Trophoblast cell (in vitro differentiated cells and primary cell): ENCODE measurements at regions not wholly inside any gene's neighbourhood (a gene's known extent, or its start where the extent isn't known, plus 50 kb on each side); places are given as distances from the start of the nearest gene placed in this dataset.

Experiments used
- DNase-seq, 2 donors: peaks; one replicate each; pipeline ENCODE4 v3.0.0-alpha.2; 2016
- H2AFZ ChIP-seq: 2 replicates; pipeline ENCODE4 v1.6.1; 2013; ENCODE audit warnings: low read length, moderate library complexity, mild to moderate bottlenecking; ENCODE audit not compliant: insufficient read depth, poor library complexity
- H2AK5ac ChIP-seq: 2 replicates; pipeline ENCODE4 v1.6.1; 2013; ENCODE audit warnings: mild to moderate bottlenecking, low read length
- H2BK120ac ChIP-seq: 2 replicates; pipeline ENCODE4 v1.6.1; 2013; ENCODE audit warnings: low read length, mild to moderate bottlenecking, moderate library complexity; ENCODE audit not compliant: insufficient read depth, poor library complexity
- H2BK12ac ChIP-seq: 2 replicates; pipeline ENCODE4 v1.6.1; 2013; ENCODE audit warnings: mild to moderate bottlenecking, low read length, moderate library complexity
- H2BK5ac ChIP-seq: 2 replicates; pipeline ENCODE4 v1.6.1; 2013; ENCODE audit warnings: low read length, low read depth, moderate library complexity, mild to moderate bottlenecking; ENCODE audit not compliant: poor library complexity
- H3K14ac ChIP-seq: 2 replicates; pipeline ENCODE4 v1.6.1; 2013; ENCODE audit warnings: mild to moderate bottlenecking, low read length
- H3K18ac ChIP-seq: 2 replicates; pipeline ENCODE4 v1.6.1; 2013; ENCODE audit warnings: mild to moderate bottlenecking, low read length
- H3K23ac ChIP-seq: 2 replicates; pipeline ENCODE4 v1.6.1; 2013; ENCODE audit warnings: low read length
- H3K27ac ChIP-seq: 2 replicates; pipeline ENCODE4 v1.5.1; 2013; ENCODE audit warnings: low read depth, mild to moderate bottlenecking, inconsistent platforms, low read length, moderate library complexity
- H3K27me3 ChIP-seq: 2 replicates; pipeline ENCODE4 v1.6.1; 2013; ENCODE audit warnings: inconsistent platforms, mild to moderate bottlenecking, low read length, moderate library complexity; ENCODE audit not compliant: insufficient read depth
- H3K36me3 ChIP-seq, 2 experiments: 1 replicate in 1 of 2; 2 replicates in 1 of 2; pipeline ENCODE4 v1.6.1; 2013; ENCODE audit warnings: low read length in 2 of 2, mild to moderate bottlenecking in 2 of 2, moderate library complexity in 1 of 2; ENCODE audit not compliant: insufficient read depth in 2 of 2, control insufficient read depth in 1 of 2
- H3K4ac ChIP-seq: 2 replicates; pipeline ENCODE4 v1.6.1; 2013; ENCODE audit warnings: low read depth, mild to moderate bottlenecking, low read length, moderate library complexity
- H3K4me1 ChIP-seq, 2 experiments: 1 replicate in 1 of 2; 2 replicates in 1 of 2; pipeline ENCODE4 v1.6.1; 2013; ENCODE audit warnings: low read length in 2 of 2, mild to moderate bottlenecking in 2 of 2, moderate library complexity in 1 of 2; ENCODE audit not compliant: insufficient read depth in 2 of 2, control insufficient read depth in 1 of 2
- H3K4me2 ChIP-seq: 2 replicates; pipeline ENCODE4 v1.6.1; 2013; ENCODE audit warnings: inconsistent platforms, mild to moderate bottlenecking, low read length, moderate library complexity
- H3K4me3 ChIP-seq: 2 replicates; pipeline ENCODE4 v1.5.1; 2013; ENCODE audit warnings: mild to moderate bottlenecking, low read depth, low read length, inconsistent platforms
- H3K79me1 ChIP-seq: one replicate; pipeline ENCODE4 v1.6.1; 2013; ENCODE audit warnings: low read length
- H3K79me2 ChIP-seq: 2 replicates; pipeline ENCODE4 v1.6.1; 2013; ENCODE audit warnings: low read length, mild to moderate bottlenecking; ENCODE audit not compliant: control insufficient read depth, insufficient read depth, poor library complexity
- H3K9ac ChIP-seq: 2 replicates; pipeline ENCODE4 v1.6.1; 2013; ENCODE audit warnings: mild to moderate bottlenecking, low read length
- H3K9me3 ChIP-seq: 2 replicates; pipeline ENCODE4 v1.6.1; 2013; ENCODE audit warnings: low read depth, mild to moderate bottlenecking, control low read depth, inconsistent platforms, low read length; ENCODE audit not compliant: insufficient read depth
- H4K12ac ChIP-seq: 2 replicates; pipeline ENCODE4 v1.6.1; 2013; ENCODE audit warnings: low read depth, mild to moderate bottlenecking, low read length, moderate library complexity
- H4K8ac ChIP-seq: 2 replicates; pipeline ENCODE4 v1.6.1; 2013; ENCODE audit warnings: low read depth, mild to moderate bottlenecking, low read length, moderate library complexity
- H4K91ac ChIP-seq: one replicate; pipeline ENCODE4 v1.6.1; 2013; ENCODE audit warnings: low read depth, mild to moderate bottlenecking, low read length, moderate library complexity
- WGBS: extraction: QIAGEN DNeasy Blood & Tissue Kit; methylation state at CpG from one replicate; pipeline ENCODE4 v1.1.7; 2013; ENCODE audit warnings: missing lambda C conversion rate; ENCODE audit not compliant: insufficient read length, insufficient coverage; ENCODE audit errors: extremely low coverage; 5-methylcytosine and 5-hydroxymethylcytosine counted together

- no peaks in the 10 kb centered on the region for H3K36me3 ChIP-seq
- no peaks in the 10 kb centered on the region for H3K9me3 ChIP-seq
- H4K8ac ChIP-seq, result no peak overlapping the region
- no peak for DNase-seq
- H2BK5ac ChIP-seq, result no peak overlapping the region
- no peak overlapping the region for H2AK5ac ChIP-seq
- H3K27ac ChIP-seq, result no peak overlapping the region
- H3K4me2 ChIP-seq, result no peak overlapping the region
- no peaks in the 10 kb centered on the region for H3K79me2 ChIP-seq
- H3K79me1 ChIP-seq, result no peaks in the 10 kb centered on the region
- no CpG with 5 or more reads among the region's 3 CpGs for WGBS
- H2BK12ac ChIP-seq, result no peak overlapping the region
- H3K4me3 ChIP-seq, result no peak overlapping the region
- no peak overlapping the region for H3K18ac ChIP-seq
- no peak overlapping the region for H2AFZ ChIP-seq
- no peak overlapping the region for H3K4ac ChIP-seq
- H2BK120ac ChIP-seq, result no peak overlapping the region
- H3K23ac ChIP-seq, result no peak overlapping the region
- no peak overlapping the region for H3K14ac ChIP-seq
- no peaks in the 10 kb centered on the region for H3K27me3 ChIP-seq
- H3K4me1 ChIP-seq, result no peaks in the 10 kb centered on the region
- no peak overlapping the region for H4K91ac ChIP-seq
- no peak overlapping the region for H4K12ac ChIP-seq
- no peak overlapping the region for H3K9ac ChIP-seq
Measured at GRCh38 chr5:174197929-174198328, 152.4 kb downstream of the NSG2 start.

GRCh38 chr5:174198541-174198940, 153.0 kb downstream of the NSG2 start:
- H3K36me3 ChIP-seq, result no peaks in the 10 kb centered on the region
- no peak overlapping the region for H2AK5ac ChIP-seq
- H4K91ac ChIP-seq, result no peak overlapping the region
- no peak overlapping the region for H3K4me2 ChIP-seq
- no peak overlapping the region for H3K4ac ChIP-seq
- H3K4me1 ChIP-seq, result no peaks in the 10 kb centered on the region
- WGBS, result no CpG with 5 or more reads among the region's 8 CpGs
- H2AFZ ChIP-seq, result no peak overlapping the region
- H3K79me1 ChIP-seq, result no peaks in the 10 kb centered on the region
- no peak overlapping the region for H2BK12ac ChIP-seq
- H3K23ac ChIP-seq, result no peak overlapping the region
- H4K12ac ChIP-seq, result no peak overlapping the region
- no peak overlapping the region for H3K9ac ChIP-seq
- H3K4me3 ChIP-seq, result no peak overlapping the region
- H3K9me3 ChIP-seq, result no peaks in the 10 kb centered on the region
- no peak overlapping the region for H4K8ac ChIP-seq
- no peaks in the 10 kb centered on the region for H3K79me2 ChIP-seq
- no peak overlapping the region for H3K18ac ChIP-seq
- H3K14ac ChIP-seq, result no peak overlapping the region
- DNase-seq, result no peak
- H3K27ac ChIP-seq, result no peak overlapping the region
- H2BK5ac ChIP-seq, result no peak overlapping the region
- no peaks in the 10 kb centered on the region for H3K27me3 ChIP-seq
- no peak overlapping the region for H2BK120ac ChIP-seq

GRCh38 chr5:174202996-174203395, 157.5 kb downstream of the NSG2 start:
- Histone ChIP-seq H4K91ac (no peak overlapping the region), H3K27me3 (peaks cover 2% of the 10 kb centered on the region), H2BK5ac (no peak overlapping the region), H2AFZ (no peak overlapping the region), H3K4me1 (peaks cover 0 to 3% of the 10 kb centered on the region in 2 experiments), H3K4ac (no peak overlapping the region), H3K18ac (no peak overlapping the region), H3K79me1 (no peaks in the 10 kb centered on the region), H4K12ac (no peak overlapping the region), H2AK5ac (no peak overlapping the region), H2BK120ac (no peak overlapping the region), H3K23ac (no peak overlapping the region), H3K79me2 (no peaks in the 10 kb centered on the region), H3K14ac (no peak overlapping the region), H2BK12ac (no peak overlapping the region), H3K4me2 (no peak overlapping the region), H3K27ac (no peak overlapping the region), H3K36me3 (no peaks in the 10 kb centered on the region), H4K8ac (no peak overlapping the region), H3K9me3 (no peaks in the 10 kb centered on the region), H3K9ac (no peak overlapping the region), H3K4me3 (no peak overlapping the region)
- no CpG with 5 or more reads among the region's 6 CpGs for WGBS
- no peak for DNase-seq

GRCh38 chr5:174204535-174205313, 159.2 kb downstream of the NSG2 start:
- Histone ChIP-seq H4K8ac (no peak overlapping the region), H3K4me3 (no peak overlapping the region), H4K91ac (no peak overlapping the region), H2BK120ac (no peak overlapping the region), H2AK5ac (no peak overlapping the region), H3K4ac (no peak overlapping the region), H3K9ac (no peak overlapping the region), H2AFZ (no peak overlapping the region), H3K27me3 (peaks cover 2% of the 10 kb centered on the region), H3K4me1 (peaks cover 0 to 3% of the 10 kb centered on the region in 2 experiments), H3K4me2 (no peak overlapping the region), H2BK12ac (no peak overlapping the region), H3K79me1 (no peaks in the 10 kb centered on the region), H3K23ac (no peak overlapping the region), H2BK5ac (no peak overlapping the region), H3K36me3 (no peaks in the 10 kb centered on the region), H3K27ac (no peak overlapping the region), H3K79me2 (no peaks in the 10 kb centered on the region), H4K12ac (no peak overlapping the region), H3K9me3 (no peaks in the 10 kb centered on the region), H3K14ac (no peak overlapping the region), H3K18ac (no peak overlapping the region)
- whole genome bisulfite sequencing, result no CpG with 5 or more reads among the region's 9 CpGs
- peak; percentile 82 to 85 for DNase-seq
